Effector memory CD8-positive, alpha-beta T cell (primary cell): ENCODE measurements at regions not wholly inside any gene's neighbourhood (a gene's known extent, or its start where the extent isn't known, plus 50 kb on each side); places are given as distances from the start of the nearest gene placed in this dataset.

Source experiments
- ATAC-seq: fragments of 150-1000 bp; cut with Tn5 transposase; replicated peaks from 2 replicates; pipeline ENCODE4 v1.10.0; 2021; ENCODE audit warnings: mild to moderate bottlenecking, moderate library complexity
- DNase-seq, 3 experiments: peaks; one replicate each; pipeline ENCODE4 v3.0.0; 2021
- H3K27ac Mint-ChIP-seq, 2 donors: one replicate each; pipeline ENCODE4 v1.8.0; 2022; ENCODE audit warnings: mild to moderate bottlenecking in 2 of 2, mixed read lengths in 2 of 2, moderate library complexity in 2 of 2
- H3K27me3 Mint-ChIP-seq, 2 donors: one replicate each; pipeline ENCODE4 v1.8.0; 2022; ENCODE audit warnings: mixed read lengths in 2 of 2
- H3K36me3 Mint-ChIP-seq: one replicate; pipeline ENCODE4 v1.8.0; 2022; ENCODE audit warnings: mild to moderate bottlenecking, moderate library complexity, mixed read lengths; ENCODE audit not compliant: insufficient read depth
- H3K4me1 Mint-ChIP-seq, 2 donors: one replicate each; pipeline ENCODE4 v1.8.0; 2022; ENCODE audit warnings: low read depth in 2 of 2, mixed read lengths in 2 of 2
- H3K4me3 Mint-ChIP-seq, 2 donors: one replicate each; pipeline ENCODE4 v1.8.0; 2022; ENCODE audit warnings: mild to moderate bottlenecking in 2 of 2, mixed read lengths in 2 of 2, moderate library complexity in 2 of 2
- H3K9me3 Mint-ChIP-seq, 2 donors: one replicate each; pipeline ENCODE4 v1.8.0; 2022; ENCODE audit warnings: mixed read lengths in 2 of 2

DNA sequence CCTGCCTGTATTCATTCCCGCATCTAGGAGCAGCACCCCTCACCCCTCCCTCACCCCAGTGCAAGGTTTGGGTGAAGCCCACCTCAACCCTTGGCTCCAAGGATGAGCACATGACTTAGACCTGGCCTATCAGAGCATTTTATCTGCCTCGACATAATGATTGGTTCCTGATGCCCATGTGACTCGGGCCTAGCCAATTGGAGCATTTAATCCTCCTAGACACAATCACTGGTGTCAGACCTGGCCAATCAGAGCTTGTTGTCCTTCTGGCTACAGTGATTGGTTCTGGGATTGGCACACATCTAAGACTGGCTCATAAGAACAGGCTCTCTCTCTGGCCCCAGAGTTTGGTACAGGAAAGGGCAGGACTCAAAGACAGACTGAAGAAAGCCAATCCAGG is 73.1 kb upstream of the MYL2 start:
- no peak overlapping the region for H3K4me3 Mint-ChIP-seq
- DNase-seq = no peak
- peaks cover 0 to 2% of the 10 kb centered on the region in 2 donors for H3K4me1 Mint-ChIP-seq
- ATAC-seq = no peak
- H3K36me3 Mint-ChIP-seq = peaks cover 2% of the 10 kb centered on the region
- peaks cover 28 to 54% of the 10 kb centered on the region in 2 donors for H3K27me3 Mint-ChIP-seq
- H3K9me3 Mint-ChIP-seq = peaks cover 0 to 3% of the 10 kb centered on the region in 2 donors
- H3K27ac Mint-ChIP-seq = no peak overlapping the region

DNA sequence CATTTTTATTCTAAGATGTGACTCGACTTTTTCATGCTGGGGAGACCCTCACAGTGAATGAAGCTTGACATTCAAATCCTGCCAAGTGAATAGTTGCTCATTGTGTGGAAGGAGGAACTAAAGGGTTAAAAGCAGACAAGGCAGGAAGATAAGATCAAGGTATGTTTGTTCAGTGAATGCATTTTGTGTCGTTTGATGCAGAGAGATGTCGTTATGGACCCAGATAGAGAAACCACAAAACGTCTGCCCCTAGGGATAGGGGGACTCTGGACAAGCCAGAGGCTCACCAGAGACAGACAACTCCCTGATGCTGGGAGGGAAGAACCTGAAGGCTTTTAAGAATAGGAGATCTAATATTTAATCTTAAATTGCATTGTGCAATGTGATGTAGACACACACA is 72.5 kb upstream of the MYL2 start:
- H3K27ac Mint-ChIP-seq = no peak overlapping the region
- peaks cover 2% of the 10 kb centered on the region for H3K36me3 Mint-ChIP-seq
- no peaks in the 10 kb centered on the region for H3K9me3 Mint-ChIP-seq
- ATAC-seq = no peak
- no peak overlapping the region for H3K4me3 Mint-ChIP-seq
- H3K27me3 Mint-ChIP-seq = peaks cover 28 to 59% of the 10 kb centered on the region in 2 donors
- DNase-seq = no peak
- H3K4me1 Mint-ChIP-seq = peaks cover 0 to 2% of the 10 kb centered on the region in 2 donors

DNA sequence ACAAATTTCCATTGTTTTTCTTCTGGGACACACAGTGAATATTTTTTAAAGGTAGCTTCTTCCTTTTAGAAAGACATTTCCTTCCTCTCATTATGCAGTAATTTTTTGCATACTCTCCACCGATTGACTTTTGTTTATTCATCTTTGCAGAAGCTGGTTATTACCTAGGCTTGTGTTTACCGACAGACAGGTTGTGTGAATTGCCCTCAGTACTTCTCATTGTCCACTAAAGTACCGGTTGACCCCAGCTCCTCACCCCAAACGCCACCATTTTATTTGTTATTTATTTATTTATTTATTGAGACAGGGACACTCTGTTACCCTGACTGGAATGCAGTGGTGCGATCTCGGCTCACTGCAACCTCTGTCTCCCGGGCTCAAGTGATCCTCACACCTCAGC is 63.4 kb upstream of the MYL2 start:
- no peak overlapping the region for H3K4me3 Mint-ChIP-seq
- peaks cover 46 to 93% of the 10 kb centered on the region in 2 donors for H3K27me3 Mint-ChIP-seq
- H3K36me3 Mint-ChIP-seq = peaks cover 3% of the 10 kb centered on the region
- no peak overlapping the region for H3K27ac Mint-ChIP-seq
- ATAC-seq (no peak), DNase-seq (no peak)
- H3K4me1 Mint-ChIP-seq = no peaks in the 10 kb centered on the region
- H3K9me3 Mint-ChIP-seq = no peaks in the 10 kb centered on the region

DNA sequence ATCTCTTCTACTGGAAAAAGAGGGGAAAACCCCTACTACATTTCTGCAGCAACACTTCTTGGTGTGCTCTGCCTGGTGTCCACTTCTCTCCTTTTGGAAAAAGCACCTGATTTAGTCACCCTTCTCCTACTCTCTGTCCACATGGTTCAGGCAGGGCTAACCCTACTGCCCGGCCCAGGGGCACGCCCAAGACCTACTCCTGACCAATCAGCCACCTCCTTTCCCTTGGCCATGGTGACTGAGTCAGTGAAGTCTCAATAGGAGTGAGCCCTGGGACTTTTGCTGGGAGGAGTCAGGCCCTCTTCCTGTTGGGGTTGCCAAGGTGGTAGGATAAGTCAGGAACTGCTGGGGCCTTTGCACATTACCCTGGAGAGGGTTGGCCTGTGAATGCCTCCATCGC is 52.5 kb upstream of the MYL2 start:
- H3K27me3 Mint-ChIP-seq = peaks cover 5 to 28% of the 10 kb centered on the region in 2 donors
- H3K27ac Mint-ChIP-seq = no peak overlapping the region
- no peaks in the 10 kb centered on the region for H3K4me1 Mint-ChIP-seq
- no peaks in the 10 kb centered on the region for H3K9me3 Mint-ChIP-seq
- H3K4me3 Mint-ChIP-seq = no peak overlapping the region
- DNase-seq (no peak), ATAC-seq (no peak)
- no peaks in the 10 kb centered on the region for H3K36me3 Mint-ChIP-seq

DNA sequence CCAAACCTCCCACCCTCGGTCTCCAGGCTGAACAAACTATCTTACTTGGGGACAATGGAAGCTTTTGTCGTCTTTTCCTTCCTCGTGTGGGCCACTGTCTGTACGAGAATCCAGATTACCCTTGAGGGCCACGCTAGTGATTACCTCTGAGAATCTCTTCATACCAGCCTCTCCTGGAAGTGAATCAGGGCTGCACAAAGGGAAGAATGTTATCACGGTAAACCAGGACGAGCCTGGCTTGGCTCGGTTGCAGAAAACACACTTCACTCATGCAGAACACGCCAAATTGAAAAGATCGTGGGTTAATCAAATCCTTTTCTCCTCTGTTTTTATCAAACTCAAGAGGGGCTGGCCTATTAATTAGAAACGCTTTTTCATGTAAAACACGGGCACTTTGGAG is 51.6 kb upstream of the MYL2 start:
- Mint-ChIP-seq H3K9me3 (no peaks in the 10 kb centered on the region), H3K27me3 (peaks cover 11 to 34% of the 10 kb centered on the region in 2 donors), H3K4me3 (no peak overlapping the region), H3K4me1 (no peaks in the 10 kb centered on the region), H3K27ac (no peak overlapping the region), H3K36me3 (no peaks in the 10 kb centered on the region)
- ATAC-seq (no peak), DNase-seq (no peak)

DNA sequence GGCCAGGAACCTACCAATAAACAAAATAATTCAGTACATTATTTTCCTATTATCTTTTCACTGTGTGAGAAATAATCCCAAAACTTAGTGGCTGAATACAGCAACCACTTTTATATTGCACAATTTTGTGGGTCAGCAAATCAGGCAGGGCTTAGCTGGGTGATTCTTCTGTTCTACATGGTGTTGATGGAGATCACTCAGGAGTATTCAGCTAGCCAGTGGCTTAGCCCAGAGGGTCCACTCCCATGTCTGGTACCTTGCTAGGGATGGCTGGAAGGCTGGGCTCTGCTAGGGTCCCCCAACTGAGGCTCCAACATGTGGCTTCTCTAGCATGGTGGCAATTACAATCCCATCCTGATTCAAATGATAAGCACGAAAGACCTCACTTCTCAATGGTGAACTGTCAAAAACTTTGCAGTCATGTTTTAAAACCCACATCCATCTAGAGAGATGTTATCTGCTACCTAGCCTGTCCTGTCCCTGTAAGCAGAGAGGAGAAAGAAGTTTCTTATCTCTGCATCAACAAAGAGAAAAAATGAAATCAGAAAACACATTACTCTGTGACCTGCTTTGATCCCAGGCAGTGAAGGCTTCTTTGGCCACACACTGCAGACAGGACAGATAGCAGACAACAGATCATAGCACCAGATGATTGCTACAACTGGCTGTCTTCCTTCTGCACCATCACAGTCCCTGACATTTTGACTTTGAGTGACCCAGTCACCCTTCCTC is 51.0 kb upstream of the MYL2 start:
- H3K27me3 Mint-ChIP-seq = peaks cover 17 to 35% of the 10 kb centered on the region in 2 donors
- no peak overlapping the region for H3K27ac Mint-ChIP-seq
- H3K9me3 Mint-ChIP-seq = no peaks in the 10 kb centered on the region
- no peaks in the 10 kb centered on the region for H3K36me3 Mint-ChIP-seq
- no peak overlapping the region for H3K4me3 Mint-ChIP-seq
- no peaks in the 10 kb centered on the region for H3K4me1 Mint-ChIP-seq
- ATAC-seq = no peak
- DNase-seq = no peak
